ENCODE measurements at regions not wholly inside any gene's neighbourhood (a gene's known extent, or its start where the extent isn't known, plus 50 kb on each side); places are given as distances from the start of the nearest gene placed in this dataset.

DNA sequence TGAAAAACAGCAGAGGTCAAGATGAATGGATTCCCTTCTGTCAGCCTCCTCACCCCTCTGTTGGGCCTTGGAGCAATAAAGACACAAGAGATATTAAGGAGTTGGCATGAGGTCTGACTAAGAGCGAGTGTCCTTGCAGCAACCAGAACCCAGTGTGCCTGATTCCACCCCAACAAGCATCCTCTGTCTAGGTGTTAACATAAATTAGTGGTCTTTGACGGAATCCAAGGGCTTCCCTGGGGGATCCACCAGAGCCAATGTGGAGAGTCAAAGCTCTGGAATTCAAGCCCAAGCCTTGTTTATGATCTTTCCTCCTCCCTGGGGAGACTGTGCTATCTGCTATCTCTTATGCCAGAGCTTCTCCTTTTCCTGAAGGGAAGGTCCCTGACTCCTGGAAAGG is 128.1 kb upstream of the SMIM23 start:
- DNase-seq, result no peak

DNA sequence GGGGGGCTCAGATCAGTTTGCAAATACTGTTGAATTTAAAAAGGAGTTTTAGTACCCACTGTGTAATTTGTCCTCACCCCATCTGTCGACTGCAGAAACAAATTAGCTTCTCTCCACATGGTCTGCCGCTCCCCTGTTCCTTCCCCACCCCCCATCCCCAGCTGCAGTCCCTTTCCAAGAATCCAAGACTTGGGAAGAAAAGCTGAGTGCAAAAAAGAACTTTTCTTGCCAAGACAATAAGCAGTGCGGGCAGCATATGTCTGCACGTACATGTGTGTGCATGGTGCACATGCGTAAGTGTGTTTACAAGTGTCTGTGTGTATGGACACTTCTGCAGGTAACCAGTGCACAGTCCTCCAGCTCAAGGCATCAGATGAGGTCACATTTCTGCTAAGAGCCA is 125.7 kb upstream of the SMIM23 start:
- DNase-seq, result peak; percentile 4

DNA sequence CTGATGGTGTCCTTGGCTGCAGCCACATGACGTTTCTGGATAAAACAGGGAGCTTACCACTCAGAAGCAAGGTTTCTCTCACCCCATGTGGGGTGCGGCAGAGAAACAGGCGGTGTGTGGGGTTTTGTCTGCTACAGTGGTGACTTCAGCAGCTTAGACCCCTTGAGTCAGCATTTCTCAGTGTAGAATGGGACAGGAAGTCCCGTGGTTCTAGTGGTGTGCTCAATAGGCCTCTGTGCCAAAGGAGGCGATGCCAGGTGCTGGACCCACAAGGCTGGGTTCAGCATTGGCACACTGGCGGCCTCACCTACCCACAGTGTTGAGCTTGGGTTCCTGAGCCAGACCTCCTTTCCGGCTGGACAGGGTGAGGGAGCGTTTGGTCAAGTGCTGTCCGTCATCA is 125.2 kb upstream of the SMIM23 start:
- DNase-seq, result no peak

DNA sequence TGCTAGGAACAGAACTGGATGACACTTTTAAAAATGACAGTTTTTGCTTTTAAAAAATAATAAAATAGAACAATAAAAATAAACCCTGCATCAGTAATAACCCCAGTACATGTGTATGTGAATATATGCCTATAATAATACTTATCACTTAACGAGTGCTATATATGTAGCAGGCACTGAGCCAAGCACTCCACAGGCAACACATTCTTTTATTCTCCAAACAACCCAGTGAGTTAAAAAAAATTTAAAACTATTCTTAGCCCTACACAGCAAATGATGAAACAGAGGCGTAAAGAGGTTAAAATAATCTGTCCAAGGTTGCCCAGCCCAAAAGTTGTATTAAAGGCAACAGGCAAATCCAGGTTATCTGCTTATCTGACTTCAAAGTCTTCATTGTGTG is 124.5 kb upstream of the SMIM23 start:
- no peak for DNase-seq

DNA sequence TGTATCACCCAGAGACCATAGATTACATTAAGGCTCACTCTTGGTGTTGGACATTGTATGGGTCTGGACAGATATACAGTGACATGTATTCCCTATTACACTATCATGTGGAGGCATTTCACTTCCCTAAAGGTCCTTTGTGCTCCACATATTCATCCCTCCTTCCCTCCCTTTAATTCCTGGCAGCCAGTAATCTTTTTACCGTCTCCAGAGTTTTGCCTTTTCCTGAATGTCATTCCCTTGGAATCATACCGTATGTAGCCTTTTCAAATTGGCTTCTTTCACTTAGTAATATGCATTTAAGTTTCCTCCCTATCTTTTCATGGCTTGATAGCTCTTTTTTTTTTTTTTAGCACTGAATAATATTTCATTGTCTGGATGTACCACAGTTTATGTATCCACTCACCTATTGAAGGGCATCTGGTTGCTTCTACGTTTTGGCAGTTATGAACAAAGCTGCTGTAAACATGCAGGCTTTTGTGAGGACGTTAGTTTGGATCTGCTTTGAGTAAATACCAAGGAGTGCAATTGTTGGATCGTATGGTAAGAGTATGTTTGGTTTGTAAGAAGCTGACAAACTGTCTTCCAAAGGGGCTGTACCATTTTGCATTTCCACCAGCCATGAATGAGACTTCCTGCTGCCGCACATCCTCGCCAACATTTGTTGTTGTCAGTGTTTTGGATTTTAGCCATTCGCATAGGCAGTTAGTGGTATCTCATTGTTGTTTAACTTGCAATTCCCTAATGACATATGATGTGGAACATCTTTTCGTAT is 122.1 kb upstream of the SMIM23 start:
- DNase-seq, result no peak

DNA sequence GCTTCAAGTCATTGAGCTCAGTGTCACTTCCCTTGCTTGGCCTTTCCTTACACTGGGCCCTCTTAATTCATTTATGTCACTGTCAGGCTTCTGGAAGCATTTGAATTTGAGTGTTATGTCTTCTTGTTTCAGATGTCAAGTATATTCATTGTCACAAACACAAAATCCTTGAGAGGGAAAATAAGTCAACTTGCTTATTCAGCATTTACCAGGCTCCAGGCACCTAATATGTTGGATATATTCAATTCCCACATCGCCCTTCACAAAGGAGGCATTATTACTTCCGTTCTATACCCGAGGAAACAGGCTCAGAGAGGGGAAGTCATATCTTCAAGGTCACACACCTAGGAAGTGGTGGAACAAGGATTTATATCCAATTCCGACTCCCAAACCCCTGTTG is 121.1 kb upstream of the SMIM23 start:
- DNase-seq, result no peak

DNA sequence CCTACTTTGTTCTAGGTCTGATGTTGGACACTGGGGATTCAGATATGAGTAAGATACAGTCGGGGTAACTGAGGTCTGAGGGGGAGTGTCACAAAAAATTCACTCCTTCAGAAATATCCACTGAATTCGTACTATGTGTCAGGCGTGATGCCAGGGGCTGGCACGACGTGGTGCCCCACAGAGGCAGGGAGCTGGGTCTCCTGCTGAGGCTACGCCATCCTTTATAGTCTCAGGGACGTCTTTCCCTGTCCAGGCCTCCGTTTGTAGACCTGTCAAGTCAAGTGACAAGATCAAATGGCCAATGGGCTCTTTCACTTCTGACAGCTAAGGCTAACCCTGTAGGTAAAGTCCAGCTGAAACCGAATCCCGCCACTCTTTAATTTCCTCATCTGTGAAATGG is 118.8 kb upstream of the SMIM23 start:
- DNase-seq, result no peak

DNA sequence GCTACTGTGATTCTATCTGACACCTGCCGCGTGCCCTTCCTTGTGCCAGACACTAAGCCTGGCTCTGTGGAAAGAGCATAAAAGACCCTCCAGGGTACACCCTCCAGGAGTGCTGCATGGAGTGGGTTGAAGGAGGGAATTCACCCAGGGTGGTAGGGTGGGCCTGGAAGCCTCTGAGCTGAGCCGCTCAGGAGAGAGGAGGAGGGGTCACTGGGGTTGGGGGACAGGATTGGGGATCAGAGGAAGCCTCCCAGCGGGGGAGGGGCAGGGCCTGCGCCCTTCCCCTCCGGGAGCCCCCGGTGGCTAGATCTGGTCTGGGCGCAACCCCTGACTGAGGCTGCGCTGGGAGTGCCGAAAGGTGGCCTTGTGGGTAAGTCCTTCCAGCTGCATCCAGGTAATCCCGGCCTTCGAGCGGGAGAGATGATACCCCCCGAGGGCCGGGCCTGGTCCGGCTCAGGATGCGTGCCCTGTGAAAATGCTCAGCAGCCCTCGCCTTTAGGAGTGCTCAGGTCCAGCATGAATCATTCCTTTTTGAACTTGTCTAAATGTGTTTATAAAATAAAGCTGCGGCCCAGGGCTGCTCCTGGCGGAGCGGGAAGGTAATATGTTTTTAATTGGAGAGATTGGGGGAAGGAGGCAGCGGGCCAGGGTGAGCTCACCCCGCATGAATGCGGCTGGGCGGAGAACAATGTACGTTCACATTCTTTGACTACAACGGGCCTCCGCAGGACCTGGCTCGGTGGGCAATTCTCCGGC is 118.1 kb upstream of the SMIM23 start:
- no peak for DNase-seq

DNA sequence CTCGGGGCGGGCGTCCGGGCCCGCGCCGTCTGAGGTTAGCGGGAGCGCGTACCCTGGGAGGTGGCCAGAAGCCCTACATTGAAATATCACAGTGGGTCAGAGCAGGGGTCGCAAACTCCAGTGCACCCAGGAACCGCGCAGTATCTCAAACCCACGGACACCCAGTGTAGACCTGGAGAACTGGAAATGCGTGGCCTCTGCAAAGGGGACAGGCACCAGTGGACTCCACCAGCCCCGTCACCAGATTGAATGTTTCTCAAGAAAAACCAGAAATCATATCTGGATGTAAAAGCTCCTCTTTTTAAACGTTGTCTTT is 117.6 kb upstream of the SMIM23 start:
- no peak for DNase-seq

DNA sequence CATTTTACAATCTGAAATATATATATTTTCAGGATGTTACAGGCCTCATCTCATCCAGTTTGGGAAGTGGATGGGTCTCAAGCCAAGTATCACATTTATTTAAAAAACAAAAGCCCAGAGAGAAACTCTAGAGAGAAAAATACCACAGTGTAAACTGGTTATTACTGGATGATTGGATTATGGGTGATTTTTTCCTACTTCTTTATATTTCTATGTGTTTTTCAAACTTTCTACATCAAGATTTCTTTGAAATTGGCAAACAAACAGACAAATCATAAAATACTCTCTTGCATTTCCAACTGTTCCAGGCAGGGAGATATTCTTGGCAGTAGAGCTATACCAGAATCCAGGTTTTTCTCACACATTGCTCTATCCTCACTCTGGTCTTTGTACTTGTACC is 116.0 kb upstream of the SMIM23 start:
- no peak for DNase-seq

DNA sequence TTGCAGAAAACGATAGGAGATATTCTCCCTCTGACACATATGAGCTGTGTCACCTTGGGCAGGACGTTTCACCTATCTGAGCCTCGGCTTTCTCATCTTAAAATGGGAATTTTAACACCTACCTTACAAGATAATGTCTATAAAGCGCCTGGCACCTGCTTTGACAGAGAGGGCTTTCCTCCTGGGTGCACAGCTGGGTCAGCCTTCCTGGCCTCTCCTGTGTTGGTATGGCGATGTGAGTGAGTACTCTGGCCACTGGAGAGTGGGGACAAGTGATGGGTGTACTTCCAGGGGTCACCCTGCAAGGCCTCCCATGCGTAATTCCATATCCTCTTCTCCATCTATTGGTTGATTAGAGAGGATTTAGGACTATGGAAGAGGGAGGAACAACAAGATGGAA is 113.1 kb upstream of the SMIM23 start:
- no peak for DNase-seq

DNA sequence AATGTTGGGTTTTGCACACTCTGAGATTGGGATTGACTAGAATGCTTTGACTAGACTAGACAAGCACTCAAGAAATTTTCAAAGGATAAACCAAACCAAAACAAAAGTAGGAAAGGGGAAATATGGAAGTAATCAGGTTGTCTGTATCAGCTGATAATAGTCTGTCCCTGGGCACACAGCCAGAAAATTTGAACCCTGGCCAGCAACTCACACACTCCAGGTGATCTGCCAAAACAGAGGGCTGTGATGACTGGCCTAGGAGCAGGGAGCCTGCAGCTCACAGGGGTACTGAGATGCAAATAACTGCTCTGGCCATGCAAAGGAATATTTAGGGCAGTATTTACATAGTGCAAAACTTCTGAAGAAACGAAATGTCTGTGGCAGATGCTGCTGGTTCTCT is 112.3 kb upstream of the SMIM23 start:
- no peak for DNase-seq

DNA sequence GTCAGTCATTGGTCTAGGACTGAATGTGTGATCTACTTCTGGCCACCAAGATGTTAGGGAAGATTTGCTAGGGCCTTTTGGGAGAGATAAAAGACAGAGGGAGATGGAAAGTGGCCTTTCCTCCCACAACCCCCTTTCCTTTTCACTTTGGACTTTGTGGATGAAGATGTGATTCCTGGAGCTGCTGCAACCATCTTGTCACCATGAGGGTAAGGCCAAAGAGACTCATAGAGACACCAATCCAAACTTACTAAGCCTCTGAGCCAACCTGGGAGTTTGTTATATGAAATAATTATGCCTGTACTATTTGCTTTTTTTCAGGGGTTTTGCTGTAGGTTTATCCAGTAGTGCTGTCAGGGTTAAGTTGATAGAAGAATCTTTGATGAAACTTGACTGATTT is 111.8 kb upstream of the SMIM23 start:
- DNase-seq, result no peak

DNA sequence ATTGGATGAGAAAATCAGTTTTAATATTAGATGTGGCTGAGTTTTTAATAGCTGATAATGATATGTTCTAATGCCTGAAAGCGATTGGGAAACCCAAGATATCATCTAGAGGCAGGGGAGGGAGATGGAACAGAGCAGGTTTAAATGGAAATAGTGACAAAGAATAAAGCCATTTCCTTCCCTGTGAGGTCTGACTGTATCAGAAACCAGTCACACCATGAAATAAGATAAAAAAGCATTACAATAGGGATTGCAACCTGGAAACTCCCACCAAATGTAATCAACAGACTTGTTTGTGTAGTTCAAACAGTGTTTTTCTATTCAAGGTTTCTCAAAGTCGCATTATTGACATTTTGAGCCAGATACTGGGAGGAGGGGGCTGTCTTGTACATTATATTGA is 110.1 kb upstream of the SMIM23 start:
- no peak for DNase-seq

DNA sequence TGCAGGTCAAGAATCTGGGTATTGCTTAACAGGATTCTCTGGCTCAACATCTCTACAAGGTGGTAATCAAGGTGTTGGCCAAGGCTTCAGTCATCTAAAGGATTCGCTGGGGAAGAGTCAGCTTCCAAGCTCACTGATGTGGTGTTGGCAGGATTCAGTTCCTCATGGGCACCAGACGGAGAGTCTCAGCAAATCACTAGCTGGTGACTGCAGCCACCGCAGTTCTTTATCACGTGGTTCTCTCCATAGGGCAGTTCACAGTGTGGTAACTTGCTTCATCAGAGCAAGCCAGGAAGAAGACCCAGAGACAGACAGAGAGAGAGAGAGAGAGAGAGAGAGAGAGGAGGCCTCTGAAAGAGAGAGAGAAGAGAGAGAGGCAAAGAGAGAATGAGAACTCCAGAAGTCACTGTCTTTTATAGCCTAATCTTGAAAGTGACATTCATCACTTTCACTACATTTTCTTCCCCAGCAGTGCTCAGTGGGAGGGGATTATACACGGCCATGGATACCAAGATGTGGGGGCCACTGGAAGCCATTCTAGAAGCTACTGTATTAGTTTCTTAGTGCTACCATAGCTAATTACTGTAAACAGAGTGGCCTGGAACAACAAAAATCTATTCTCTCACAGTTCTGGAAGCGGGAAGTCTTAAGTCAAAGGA is 109.2 kb upstream of the SMIM23 start:
- no peak for DNase-seq

DNA sequence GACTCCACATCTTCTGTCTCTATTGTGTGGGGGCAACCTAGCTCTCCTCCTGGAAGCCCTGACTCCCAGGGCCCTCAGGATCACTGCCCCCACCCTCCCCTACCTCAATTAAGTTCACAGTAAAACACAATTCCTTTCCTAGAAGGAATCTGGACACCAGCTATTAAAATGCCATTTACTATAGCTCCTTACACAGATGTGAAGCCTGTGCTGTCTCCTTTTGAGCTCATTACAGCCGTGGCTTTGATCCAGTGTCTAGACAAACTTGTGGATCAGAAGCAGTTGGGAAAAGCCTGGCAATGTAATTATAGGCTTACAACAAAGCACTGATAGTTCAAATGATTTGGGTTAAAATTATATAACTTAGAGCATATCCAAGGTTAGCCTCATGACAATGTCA is 107.0 kb upstream of the SMIM23 start:
- peak; percentile 52 for DNase-seq

DNA sequence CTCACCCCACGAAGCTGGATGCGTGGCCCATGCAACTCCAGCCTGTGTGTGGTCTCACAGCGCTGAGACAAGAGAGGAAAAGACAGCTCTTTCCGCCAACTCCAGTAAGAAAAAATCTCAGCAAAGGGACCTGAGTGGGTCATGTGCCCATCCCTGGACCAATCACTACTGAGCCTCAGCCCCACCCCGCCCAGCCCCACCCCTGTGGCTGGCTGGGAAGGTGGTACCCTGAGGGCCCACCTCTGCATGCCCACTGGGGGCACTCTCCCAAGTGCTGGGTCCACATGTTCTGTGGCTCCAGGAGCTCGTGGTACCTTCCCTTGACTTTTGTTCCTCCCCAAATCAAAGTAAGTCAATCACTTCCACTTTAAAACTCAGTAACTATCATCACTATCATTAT is 105.1 kb upstream of the SMIM23 start:
- DNase-seq, result peak; percentile 1

DNA sequence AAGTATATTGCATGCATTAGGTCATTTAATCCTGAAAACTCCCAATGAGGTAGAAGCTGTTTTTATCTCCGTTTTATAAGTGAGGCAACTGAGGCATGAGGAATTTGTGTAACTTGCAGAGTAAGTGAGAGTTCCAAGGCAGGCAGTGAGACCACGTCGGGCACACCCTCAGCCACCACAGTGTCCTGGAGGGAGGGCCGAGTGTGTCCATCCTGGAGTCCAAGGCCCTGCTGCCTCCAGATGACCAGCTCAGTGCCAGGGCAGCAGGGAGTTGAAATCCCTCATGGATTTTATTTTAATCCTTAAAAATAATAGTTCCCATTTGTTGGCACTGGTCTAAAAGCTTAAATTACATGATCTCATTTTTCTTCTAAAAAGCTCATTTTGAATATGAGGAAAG is 104.6 kb upstream of the SMIM23 start:
- DNase-seq, result no peak

DNA sequence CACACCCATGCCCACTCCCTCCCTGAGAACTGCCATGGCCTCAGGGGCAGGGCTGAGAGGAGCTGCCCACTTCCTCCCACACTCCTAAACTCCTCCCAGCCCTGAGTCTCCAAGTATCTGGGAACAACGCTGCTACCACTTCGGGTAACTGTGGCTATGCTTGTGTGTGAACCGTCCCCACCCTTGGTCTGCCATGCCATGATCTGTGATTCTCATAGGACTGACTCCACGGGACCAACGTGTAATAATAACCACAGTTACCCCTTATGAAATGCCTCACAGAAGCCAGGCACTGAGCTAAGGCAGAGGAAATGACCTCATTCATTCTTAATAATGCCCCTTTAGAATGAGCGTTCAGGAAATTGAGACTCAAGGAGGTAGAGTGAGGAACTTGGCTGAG is 103.9 kb upstream of the SMIM23 start:
- no peak for DNase-seq

DNA sequence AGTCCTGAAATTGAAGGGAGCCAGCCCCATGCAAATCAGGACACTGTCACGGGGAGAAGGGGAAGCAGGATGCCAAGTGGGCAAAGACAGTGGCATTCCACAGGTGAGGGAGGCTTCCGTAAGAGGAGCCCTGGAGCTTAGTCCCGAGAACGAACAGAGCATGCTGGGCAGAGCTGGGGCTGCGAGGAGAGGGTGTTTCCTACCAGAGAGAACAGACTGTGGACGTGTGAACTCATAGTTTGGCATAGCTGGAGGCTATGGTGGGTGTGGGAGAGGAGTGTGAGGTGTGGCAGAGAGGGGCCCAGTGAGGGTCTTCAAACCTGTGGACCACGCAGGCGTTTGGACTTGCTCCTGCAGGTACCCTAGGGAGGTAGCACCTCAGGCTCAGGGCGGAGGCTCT is 102.8 kb upstream of the SMIM23 start:
- DNase-seq, result no peak

DNA sequence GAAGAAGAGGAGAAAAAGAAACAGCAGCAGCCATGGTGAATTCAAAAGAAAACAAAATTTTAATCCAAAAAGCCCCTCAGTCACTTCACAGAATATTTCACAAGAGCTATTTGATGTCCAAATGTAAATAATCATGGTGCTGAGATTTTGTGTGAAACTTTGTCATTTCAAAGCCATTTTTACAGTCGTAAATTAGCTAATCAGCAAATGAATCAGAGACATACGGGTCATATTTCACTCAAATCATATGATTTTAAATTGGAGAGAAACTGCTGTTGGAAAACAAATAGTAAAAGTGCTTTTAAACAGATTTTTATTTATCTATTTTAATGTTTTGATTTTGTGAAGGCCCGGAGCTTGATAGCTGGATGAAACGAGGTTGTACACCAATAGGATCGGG is 101.4 kb upstream of the SMIM23 start:
- DNase-seq, result no peak

DNA sequence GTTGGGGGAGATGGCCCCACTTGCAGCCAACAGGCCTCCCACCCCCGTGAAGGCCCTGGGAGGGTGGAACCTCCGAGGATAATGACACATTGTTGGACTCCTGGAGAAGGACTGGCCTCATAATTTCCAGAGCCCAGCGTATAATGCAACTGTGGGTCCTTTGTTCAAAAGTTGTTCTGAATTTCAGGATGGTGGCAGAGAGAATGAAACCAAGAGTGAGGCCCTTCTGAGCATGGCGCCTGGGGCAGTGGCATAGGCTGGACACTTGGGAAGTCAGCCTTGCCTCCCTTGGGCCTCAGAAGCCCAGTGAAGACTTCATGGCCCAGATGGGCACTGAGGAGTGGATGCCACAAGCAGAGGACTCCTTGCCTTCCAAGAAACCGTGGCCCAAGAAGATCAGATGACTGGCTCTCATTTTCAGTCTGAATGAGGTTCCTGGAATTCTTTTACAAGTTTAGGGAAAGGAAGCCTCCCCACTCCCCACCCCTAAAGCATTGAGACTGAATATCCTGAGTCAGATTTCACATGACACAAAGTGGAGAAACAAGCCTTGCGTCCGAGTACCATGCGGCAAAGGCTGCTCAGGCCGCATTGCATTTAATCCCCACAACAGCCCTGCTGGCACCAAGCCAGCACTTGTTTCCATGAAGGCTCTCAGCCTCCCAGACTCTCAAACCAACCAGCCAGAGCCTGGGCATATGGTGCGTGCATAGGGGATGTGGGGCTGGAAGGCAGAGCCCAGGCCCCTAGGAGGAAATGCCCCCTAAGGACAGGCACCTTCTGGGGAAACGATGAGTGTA is 96.7 kb upstream of the SMIM23 start:
- DNase-seq, result peak; percentile 90

DNA sequence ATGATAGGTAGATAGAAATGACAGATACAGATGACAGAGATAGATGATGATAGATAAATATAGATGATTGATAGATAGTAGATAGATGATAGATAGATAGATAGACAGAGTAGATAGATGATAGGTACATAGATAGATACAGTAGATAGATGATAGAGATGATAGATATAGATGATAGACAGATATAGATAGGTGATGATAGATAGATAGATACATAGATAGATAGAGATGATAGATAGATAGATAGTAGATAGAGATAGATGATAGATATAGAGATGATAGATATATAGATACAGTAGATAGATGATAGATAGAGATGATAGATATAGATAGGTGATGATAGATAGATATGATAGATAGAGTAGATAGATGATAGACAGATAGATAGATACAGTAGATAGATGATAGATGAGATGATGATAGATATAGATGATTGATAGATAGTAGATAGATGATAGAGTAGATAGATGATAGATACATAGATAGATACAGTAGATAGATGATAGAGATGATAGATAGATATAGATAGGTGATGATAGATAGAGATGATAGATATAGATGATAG is 95.7 kb upstream of the SMIM23 start:
- DNase-seq, result no peak

Measured in NCI-H82 (cell line).